ENCODE measurements at regions not wholly inside any gene's neighbourhood (a gene's known extent, or its start where the extent isn't known, plus 50 kb on each side); places are given as distances from the start of the nearest gene placed in this dataset.
A peak's percentile ranks its signal among the peaks of the same experiment; 100 is the strongest.

DNA sequence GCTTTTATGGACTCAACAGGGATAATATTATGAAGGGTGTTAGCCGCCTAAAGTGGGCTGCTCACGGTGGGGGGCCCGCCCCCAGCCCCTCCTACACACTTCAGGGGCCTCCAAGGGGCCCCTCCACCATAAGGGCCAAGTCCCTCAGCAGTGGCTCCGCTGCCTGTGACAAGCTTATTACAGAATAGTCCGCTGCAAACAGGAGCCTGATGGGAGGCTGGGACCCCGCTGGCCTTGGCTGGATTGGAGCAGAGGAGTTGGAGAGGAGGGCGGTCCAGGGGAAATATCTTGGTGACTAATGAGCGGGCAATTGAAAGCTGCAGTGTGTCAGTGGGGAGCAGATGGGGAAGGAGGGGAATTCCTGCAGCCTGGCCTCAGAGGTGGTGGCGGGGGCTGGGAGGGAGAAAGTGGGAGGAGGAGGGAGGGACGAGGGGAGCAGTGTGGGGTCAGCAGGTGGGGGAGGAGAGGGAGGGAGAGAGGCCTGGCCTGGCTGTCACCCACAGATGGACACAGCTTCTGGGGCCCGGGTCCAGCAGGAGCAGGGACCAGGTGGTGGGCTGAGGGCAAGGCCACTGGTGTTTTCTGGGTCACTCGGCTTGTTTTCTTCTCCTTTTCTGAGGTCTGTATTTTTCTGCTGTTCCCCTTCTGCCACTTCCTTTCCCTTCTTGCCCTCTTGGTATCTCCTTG lies 57.6 kb upstream of the FOXP4 start:
- intact Hi-C loops (cut with DNase I, micrococcal nuclease), result no loop called here
- H3K36me3 ChIP-seq (ENCODE audit: low read depth), result no peaks in the 10 kb centered on the region
- DNase-seq (peak in 1 of 3 donors; percentile 14), ATAC-seq (peak; percentile 48)
- H3K4me1 ChIP-seq (ENCODE audit: low read depth), result peaks cover 2% of the 10 kb centered on the region
- no peaks in the 10 kb centered on the region for H3K9me3 ChIP-seq
- TF ChIP-seq, protein P1, sequence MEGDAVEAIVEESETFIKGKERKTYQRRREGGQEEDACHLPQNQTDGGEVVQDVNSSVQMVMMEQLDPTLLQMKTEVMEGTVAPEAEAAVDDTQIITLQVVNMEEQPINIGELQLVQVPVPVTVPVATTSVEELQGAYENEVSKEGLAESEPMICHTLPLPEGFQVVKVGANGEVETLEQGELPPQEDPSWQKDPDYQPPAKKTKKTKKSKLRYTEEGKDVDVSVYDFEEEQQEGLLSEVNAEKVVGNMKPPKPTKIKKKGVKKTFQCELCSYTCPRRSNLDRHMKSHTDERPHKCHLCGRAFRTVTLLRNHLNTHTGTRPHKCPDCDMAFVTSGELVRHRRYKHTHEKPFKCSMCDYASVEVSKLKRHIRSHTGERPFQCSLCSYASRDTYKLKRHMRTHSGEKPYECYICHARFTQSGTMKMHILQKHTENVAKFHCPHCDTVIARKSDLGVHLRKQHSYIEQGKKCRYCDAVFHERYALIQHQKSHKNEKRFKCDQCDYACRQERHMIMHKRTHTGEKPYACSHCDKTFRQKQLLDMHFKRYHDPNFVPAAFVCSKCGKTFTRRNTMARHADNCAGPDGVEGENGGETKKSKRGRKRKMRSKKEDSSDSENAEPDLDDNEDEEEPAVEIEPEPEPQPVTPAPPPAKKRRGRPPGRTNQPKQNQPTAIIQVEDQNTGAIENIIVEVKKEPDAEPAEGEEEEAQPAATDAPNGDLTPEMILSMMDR (IDR thresholded peaks at IDR 0.05), result no peak
- H3K4me3 ChIP-seq, result no peak overlapping the region

DNA sequence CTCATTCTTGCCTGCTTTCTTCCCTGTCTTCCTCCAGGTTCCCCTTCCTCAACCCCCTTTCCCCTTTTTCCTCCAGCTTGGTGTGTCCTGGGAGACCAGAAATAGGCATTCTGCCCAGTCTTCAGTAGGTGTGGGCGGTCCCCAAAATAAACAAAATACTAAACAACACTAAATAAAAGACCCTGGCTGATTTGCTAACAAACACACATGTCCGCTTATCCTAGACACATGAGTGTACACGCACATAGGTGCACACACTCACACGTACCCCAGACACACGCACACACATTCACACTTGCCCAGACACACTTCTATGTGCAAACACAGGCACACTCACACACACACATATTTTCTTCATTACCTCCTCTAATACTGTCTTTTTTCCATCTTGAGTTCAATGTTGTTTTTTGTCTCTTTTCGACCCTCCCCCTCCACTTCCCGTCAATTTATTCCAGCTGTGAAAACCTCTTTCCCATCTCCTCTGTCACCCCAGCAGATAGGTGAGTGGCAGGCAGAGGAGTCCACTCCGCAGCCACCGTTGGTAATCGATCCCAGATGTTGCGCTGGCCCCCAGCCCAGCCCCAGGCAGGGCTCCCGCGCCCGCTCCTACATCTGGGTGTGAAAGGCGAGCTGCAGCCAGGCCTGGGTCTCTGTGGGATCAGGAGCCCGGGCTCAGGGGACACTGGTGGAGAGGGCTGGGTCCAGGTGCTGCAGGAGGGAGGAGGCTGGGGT lies 56.9 kb upstream of the FOXP4 start:
- Histone ChIP-seq H3K9me3 (no peaks in the 10 kb centered on the region), H3K4me1 (ENCODE audit: low read depth) (peaks cover 2% of the 10 kb centered on the region), H3K4me3 (no peak overlapping the region), H3K36me3 (ENCODE audit: low read depth) (no peaks in the 10 kb centered on the region)
- TF ChIP-seq, protein P1 (IDR thresholded peaks at IDR 0.05), result no peak
- intact Hi-C loops (cut with DNase I, micrococcal nuclease), result no loop called here
- ATAC-seq (no peak), DNase-seq (no peak)

DNA sequence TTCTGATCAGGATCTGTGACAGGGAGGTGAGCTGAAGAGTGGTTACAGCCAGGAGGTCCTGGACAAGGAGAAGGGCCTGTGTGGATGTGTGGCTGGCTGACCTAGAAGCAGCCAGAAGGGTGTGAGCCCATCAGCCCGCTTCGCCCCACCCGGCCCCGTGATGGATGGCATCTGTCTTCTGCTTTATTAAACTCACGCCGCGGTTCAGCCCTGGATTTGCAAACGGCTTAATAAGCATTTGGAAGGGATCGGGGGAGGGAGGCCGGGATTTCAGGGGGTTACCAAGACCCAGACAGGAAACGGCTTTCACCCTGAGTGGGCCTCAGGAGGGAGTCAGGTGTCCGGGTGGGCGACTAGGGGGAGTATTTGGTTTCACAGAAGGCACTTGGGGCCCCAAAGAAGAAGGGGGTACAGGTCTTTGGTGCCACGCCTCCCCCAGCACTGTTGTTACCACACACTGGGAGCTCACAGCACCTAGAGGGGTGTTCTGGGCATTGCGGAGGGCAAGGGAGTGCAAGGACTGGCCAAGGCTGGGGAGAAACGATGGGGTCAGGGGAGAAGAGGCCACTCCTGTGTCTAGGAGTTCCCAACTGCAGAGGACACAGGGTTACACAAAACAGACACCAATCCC lies 53.8 kb upstream of the FOXP4 start:
- intact Hi-C loops (cut with DNase I, micrococcal nuclease), result no loop called here
- H3K4me3 ChIP-seq, result no peak overlapping the region
- H3K36me3 ChIP-seq (ENCODE audit: low read depth), result no peaks in the 10 kb centered on the region
- H3K4me1 ChIP-seq (ENCODE audit: low read depth), result peaks cover 2% of the 10 kb centered on the region
- DNase-seq, result no peak
- ATAC-seq, result no peak
- H3K9me3 ChIP-seq, result no peaks in the 10 kb centered on the region
- TF ChIP-seq, protein P1 (IDR thresholded peaks at IDR 0.05), result no peak

DNA sequence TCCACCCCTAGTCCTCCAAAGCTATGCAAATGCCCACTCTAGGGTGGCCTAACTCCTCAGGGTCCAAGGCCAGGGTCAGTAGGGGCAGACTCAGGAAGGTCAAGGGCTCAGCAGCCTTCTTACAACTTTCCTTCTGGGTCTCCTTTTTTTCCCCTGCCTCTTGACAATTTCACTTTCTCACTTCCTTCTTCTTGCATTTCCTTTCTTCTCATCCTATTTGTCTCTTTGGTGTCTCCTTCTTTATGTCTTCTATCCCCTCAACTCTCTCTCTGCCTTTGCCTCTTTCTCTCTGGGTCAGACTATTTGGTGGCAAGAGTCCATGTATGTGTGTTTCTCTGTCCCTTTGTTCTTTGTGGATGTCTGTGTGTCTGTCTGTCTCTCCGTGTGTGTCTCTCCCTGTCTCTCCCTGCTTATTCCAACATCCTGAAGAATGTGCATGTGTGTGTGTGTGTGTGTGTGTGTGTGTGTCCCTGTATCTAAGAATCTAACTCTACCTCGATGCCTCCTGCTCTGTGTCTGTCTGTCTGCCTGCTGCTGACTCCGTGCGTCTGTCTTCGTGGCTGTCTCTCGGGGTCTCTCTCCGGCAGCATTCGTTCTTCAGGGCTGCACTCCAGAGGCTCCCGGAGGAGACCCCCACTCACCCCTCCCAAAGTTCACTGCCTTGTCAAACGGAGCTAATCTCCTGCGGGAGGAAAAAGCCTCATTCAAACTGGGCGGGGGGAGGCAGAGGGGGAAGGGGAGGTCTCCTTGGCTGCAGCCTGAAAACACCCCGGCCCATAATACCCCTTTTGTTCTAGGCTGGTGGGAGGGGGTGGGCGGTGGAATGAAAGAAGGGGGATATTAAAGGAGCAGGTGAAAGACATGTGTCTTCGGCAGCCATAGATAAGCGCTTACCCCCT lies 51.7 kb upstream of the FOXP4 start:
- H3K4me1 ChIP-seq (ENCODE audit: low read depth), result peaks cover under 1% of the 10 kb centered on the region
- no peaks in the 10 kb centered on the region for H3K36me3 ChIP-seq (ENCODE audit: low read depth)
- no peak overlapping the region for H3K4me3 ChIP-seq
- no peaks in the 10 kb centered on the region for H3K9me3 ChIP-seq
- DNase-seq (no peak), ATAC-seq (no peak)
- intact Hi-C loops (cut with DNase I, micrococcal nuclease), result no loop called here
- TF ChIP-seq, protein P1 (IDR thresholded peaks at IDR 0.05), result no peak

Data from mucosa of descending colon (tissue), 3 donors.